ENCODE measurements at regions not wholly inside any gene's neighbourhood (a gene's known extent, or its start where the extent isn't known, plus 50 kb on each side); places are given as distances from the start of the nearest gene placed in this dataset.
"Not testable (repeated sequence)": the region's sequence is repeated elsewhere in the genome, so short reads cannot be mapped to it uniquely, and the experiment has no call there.

GRCh38 chr4:100023800-100024199, 73.7 kb upstream of the H2AZ1 start:
- Mint-ChIP-seq H3K4me1 (no peaks in the 10 kb centered on the region), H3K36me3 (no peaks in the 10 kb centered on the region), H3K27me3 (no peaks in the 10 kb centered on the region), H3K27ac (no peak overlapping the region), H3K9me3 (peaks cover 0 to 7% (median 0%) of the 10 kb centered on the region in 3 donors), H3K4me3 (no peak overlapping the region)

DNA sequence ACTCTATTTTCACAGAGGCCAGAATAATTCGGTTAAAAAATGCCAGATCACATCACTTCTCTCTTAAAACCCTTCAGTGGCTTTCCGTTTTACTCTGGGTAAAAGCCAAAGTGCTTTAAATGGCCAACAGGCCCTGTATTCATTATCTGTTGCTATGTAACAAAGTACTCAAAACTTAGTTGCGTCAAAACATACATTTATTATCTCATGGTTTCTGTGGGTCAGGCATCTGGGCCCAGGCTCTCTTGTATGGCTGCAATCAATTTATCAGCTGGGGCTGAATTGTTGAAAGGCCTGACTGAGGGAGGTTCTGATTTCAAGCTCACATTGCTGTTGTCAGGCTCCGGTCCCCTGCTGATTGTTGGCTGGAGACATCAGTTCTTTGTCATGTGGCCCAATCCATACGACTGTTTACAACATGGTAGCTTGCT, 72.7 kb upstream of the H2AZ1 start:
- Mint-ChIP-seq H3K4me1 (no peaks in the 10 kb centered on the region), H3K36me3 (no peaks in the 10 kb centered on the region), H3K4me3 (no peak overlapping the region), H3K9me3 (peaks cover 0 to 7% (median 0%) of the 10 kb centered on the region in 3 donors), H3K27ac (no peak overlapping the region), H3K27me3 (no peaks in the 10 kb centered on the region)

DNA sequence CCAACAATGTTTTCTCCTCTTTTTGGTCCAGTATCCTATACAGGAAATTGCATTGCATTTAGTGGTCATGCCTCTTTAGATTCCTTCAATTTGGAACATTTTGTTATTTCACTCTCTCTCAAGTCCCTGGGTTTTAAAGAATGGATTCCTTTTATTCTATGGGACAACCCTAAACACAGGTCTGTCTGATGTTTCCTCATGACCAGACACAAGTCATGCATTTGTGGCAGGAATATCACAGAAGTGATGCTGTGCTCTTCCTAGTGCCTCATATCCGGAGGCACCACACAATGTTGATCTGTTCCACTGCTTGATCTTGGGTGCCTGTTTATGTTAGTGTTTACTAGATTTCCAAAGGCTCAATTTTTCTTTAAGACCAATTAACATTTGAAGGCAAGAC, 69.7 kb upstream of the H2AZ1 start:
- no peak overlapping the region for H3K27ac Mint-ChIP-seq
- H3K4me3 Mint-ChIP-seq: no peak overlapping the region
- no peaks in the 10 kb centered on the region for H3K36me3 Mint-ChIP-seq
- no peaks in the 10 kb centered on the region for H3K4me1 Mint-ChIP-seq
- H3K27me3 Mint-ChIP-seq: peaks cover 2% of the 10 kb centered on the region
- H3K9me3 Mint-ChIP-seq: peaks cover 0 to 7% (median 0%) of the 10 kb centered on the region in 3 donors

GRCh38 chr4:100017637-100018310, 67.7 kb upstream of the H2AZ1 start:
- no peaks in the 10 kb centered on the region for H3K4me1 Mint-ChIP-seq

DNA sequence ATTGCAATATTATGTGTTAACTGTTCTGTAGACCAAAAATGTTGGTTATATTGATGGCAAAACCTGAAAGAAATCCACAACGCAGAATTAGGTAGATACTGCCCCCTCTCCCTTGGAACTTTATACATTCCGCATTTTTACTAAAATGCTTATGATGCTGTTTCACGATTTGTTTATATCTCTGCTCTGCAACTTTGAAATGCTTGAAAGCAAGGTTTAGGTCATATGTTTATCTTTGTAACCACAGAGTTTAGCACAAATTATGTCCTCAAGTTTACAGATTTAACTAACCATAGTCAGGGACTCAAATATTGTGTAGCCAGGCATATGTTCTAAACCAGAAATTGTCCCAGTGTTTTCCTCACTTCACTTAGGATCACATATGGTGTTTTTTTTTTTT, 66.1 kb upstream of the H2AZ1 start:
- peaks cover 0 to 3% (median 0%) of the 10 kb centered on the region in 3 donors for H3K9me3 Mint-ChIP-seq
- peaks cover 2% of the 10 kb centered on the region for H3K27me3 Mint-ChIP-seq
- H3K4me1 Mint-ChIP-seq: no peaks in the 10 kb centered on the region

More at GRCh38 chr4:100017637-100018310, 67.7 kb upstream of the H2AZ1 start:
- H3K27ac Mint-ChIP-seq: no peak overlapping the region
- H3K4me3 Mint-ChIP-seq: no peak overlapping the region
- H3K27me3 Mint-ChIP-seq: peaks cover 2% of the 10 kb centered on the region
- peaks cover 0 to 5% (median 0%) of the 10 kb centered on the region in 3 donors for H3K9me3 Mint-ChIP-seq
- H3K36me3 Mint-ChIP-seq: no peaks in the 10 kb centered on the region

DNA sequence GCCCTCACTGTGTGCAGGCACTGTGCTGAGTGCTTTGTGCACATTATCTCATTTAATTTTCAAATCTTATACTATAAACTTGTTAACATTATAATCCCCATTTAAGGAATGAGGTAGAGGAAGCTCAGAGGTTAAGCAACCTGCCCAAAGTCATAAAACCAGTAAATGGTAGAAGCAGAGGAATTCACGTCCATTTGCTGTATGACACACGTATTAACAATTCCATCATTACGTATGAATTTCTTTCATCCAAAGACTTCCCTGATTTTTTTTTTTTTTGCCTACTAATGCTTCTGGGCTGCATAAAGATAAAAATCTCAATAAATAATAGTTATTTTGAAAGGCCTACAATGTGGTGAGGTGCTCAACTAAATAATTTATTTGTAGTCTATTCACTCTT, 64.5 kb upstream of the H2AZ1 start:
- Mint-ChIP-seq H3K27ac (no peak overlapping the region), H3K27me3 (peaks cover 3% of the 10 kb centered on the region), H3K36me3 (no peaks in the 10 kb centered on the region), H3K4me3 (no peak overlapping the region), H3K9me3 (no peaks in the 10 kb centered on the region), H3K4me1 (no peaks in the 10 kb centered on the region)

More for the DNA sequence above, 66.1 kb upstream of the H2AZ1 start:
- H3K36me3 Mint-ChIP-seq: no peaks in the 10 kb centered on the region
- no peak overlapping the region for H3K27ac Mint-ChIP-seq
- H3K4me3 Mint-ChIP-seq: no peak overlapping the region

GRCh38 chr4:100009490-100009889, 59.4 kb upstream of the H2AZ1 start:
- no peaks in the 10 kb centered on the region for H3K36me3 Mint-ChIP-seq
- no peak overlapping the region for H3K4me3 Mint-ChIP-seq
- H3K27ac Mint-ChIP-seq: no peak overlapping the region
- no peaks in the 10 kb centered on the region for H3K4me1 Mint-ChIP-seq
- H3K27me3 Mint-ChIP-seq: peaks cover 2% of the 10 kb centered on the region
- no peaks in the 10 kb centered on the region for H3K9me3 Mint-ChIP-seq

DNA sequence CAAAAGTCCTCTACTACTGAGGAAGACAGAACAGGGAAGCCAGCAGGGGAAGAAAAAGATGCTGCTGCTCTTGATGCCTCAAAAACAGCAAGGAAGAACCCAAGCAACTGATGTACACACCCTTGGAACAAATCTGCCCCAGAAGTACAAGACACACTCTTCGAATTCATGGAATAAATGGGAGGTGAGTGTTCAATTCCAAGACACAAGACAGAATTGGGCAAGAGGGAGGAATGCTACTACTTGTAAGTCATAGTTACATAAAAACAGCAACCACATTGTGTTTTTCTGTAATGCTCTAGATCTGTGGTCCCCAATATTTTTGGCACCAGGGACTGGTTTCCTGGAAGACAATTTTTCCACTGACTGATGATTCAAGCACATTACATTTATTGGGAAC, 58.0 kb upstream of the H2AZ1 start:
- no peak overlapping the region for H3K27ac Mint-ChIP-seq
- H3K4me3 Mint-ChIP-seq: no peak overlapping the region
- peaks cover 2% of the 10 kb centered on the region for H3K27me3 Mint-ChIP-seq
- H3K9me3 Mint-ChIP-seq: no peaks in the 10 kb centered on the region
- H3K36me3 Mint-ChIP-seq: no peaks in the 10 kb centered on the region
- no peaks in the 10 kb centered on the region for H3K4me1 Mint-ChIP-seq

DNA sequence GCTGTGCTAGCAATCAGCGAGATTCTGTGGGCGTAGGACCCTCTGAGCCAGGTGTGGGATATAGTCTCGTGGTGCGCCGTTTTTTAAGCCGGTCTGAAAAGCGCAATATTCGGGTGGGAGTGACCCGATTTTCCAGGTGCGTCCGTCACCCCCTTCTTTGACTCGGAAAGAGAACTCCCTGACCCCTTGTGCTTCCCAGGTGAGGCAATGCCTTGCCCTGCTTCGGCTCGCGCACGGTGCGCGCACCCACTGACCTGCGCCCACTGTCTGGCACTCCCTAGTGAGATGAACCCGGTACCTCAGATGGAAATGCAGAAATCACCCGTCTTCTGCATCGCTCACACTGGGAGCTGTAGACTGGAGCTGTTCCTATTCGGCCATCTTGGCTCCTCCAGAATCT, 56.1 kb upstream of the H2AZ1 start:
- not testable (repeated sequence) for H3K36me3 Mint-ChIP-seq, H3K9me3 Mint-ChIP-seq, H3K27me3 Mint-ChIP-seq, H3K4me1 Mint-ChIP-seq, H3K4me3 Mint-ChIP-seq, H3K27ac Mint-ChIP-seq

Measured in IgD-negative memory B cell (primary cell).